ENCODE measurements at regions not wholly inside any gene's neighbourhood (a gene's known extent, or its start where the extent isn't known, plus 50 kb on each side); places are given as distances from the start of the nearest gene placed in this dataset.
A peak's percentile ranks its signal among the peaks of the same experiment; 100 is the strongest.

GRCh38 chr11:111444040-111444439 is 65.0 kb upstream of the POU2AF1 start:
- intact Hi-C loops (cut with DNase I, micrococcal nuclease), result loop anchor here in 1 of 2 experiments (10.0 kb wide), 1 partner anchor 989 kb away; no protein-coding TSS in a partner anchor

DNA sequence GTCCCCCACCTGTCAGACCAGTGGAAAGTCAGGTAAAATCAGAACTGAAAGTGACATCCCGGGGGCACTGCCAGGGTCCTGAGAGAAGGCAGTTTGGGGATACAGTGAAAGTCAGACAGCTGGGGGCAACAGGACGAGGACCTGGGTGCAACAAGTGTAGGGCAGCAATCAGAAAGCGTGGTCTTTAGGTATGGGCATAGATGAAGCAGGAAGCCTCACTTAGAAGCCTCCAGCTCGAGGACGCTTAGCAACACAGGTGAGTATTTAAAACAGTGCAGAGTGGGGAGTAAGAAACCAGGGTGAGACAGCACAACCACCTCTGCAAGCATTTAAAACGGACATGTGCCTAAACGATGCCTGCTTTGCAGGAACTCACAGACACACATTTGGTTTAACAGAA is 64.6 kb upstream of the POU2AF1 start:
- H3K4me1 Mint-ChIP-seq, result peaks cover 25% of the 10 kb centered on the region
- no peaks in the 10 kb centered on the region for H3K27me3 Mint-ChIP-seq
- intact Hi-C loops (cut with DNase I, micrococcal nuclease), result loop anchor here in 1 of 2 experiments (10.0 kb wide), 1 partner anchor 989 kb away; no protein-coding TSS in a partner anchor
- no peak overlapping the region for H3K4me3 Mint-ChIP-seq
- ATAC-seq (no peak), DNase-seq (no peak)
- ChIA-PET POLR2A (no interaction called here), CTCF (interaction anchor here (0.7 kb wide), 1 partner anchor 13 kb away, joined by 3 read pairs; no protein-coding TSS in a partner anchor)
- no peaks in the 10 kb centered on the region for H3K36me3 Mint-ChIP-seq (ENCODE audit: low read depth)
- H3K9me3 Mint-ChIP-seq (ENCODE audit: low read depth), result no peaks in the 10 kb centered on the region
- no peak overlapping the region for H3K27ac Mint-ChIP-seq

More at GRCh38 chr11:111444040-111444439, 65.0 kb upstream of the POU2AF1 start:
- CTCF ChIA-PET, result interaction anchor here (0.7 kb wide), 1 partner anchor 13 kb away, joined by 3 read pairs; no protein-coding TSS in a partner anchor
- DNase-seq, result no peak
- no peak overlapping the region for H3K27ac Mint-ChIP-seq
- H3K4me3 Mint-ChIP-seq, result no peak overlapping the region
- no peaks in the 10 kb centered on the region for H3K36me3 Mint-ChIP-seq (ENCODE audit: low read depth)
- H3K4me1 Mint-ChIP-seq, result peaks cover 25% of the 10 kb centered on the region
- no peak for ATAC-seq
- POLR2A ChIA-PET, result no interaction called here
- H3K27me3 Mint-ChIP-seq, result no peaks in the 10 kb centered on the region
- no peaks in the 10 kb centered on the region for H3K9me3 Mint-ChIP-seq (ENCODE audit: low read depth)

- Mint-ChIP-seq H3K4me1 (peaks cover 25% of the 10 kb centered on the region), H3K27me3 (no peaks in the 10 kb centered on the region), H3K36me3 (ENCODE audit: low read depth) (no peaks in the 10 kb centered on the region), H3K4me3 (no peak overlapping the region), H3K27ac (no peak overlapping the region), H3K9me3 (ENCODE audit: low read depth) (no peaks in the 10 kb centered on the region)
- intact Hi-C loops (cut with DNase I, micrococcal nuclease), result loop anchor here in 1 of 2 experiments (10.0 kb wide), 1 partner anchor 988 kb away; no protein-coding TSS in a partner anchor
- CTCF ChIA-PET, result interaction anchor here (1.0 kb wide), 1 partner anchor 19 kb away, joined by 3 read pairs; no protein-coding TSS in a partner anchor
- DNase-seq (no peak), ATAC-seq (no peak)
- POLR2A ChIA-PET, result no interaction called here
These were observed 64.0 kb upstream of the POU2AF1 start for GRCh38 chr11:111443032-111443431.

GRCh38 chr11:111441443-111441842 is 62.4 kb upstream of the POU2AF1 start:
- DNase-seq (peak; percentile 42), ATAC-seq (peak; percentile 28)
- H3K36me3 Mint-ChIP-seq (ENCODE audit: low read depth), result no peaks in the 10 kb centered on the region
- H3K4me1 Mint-ChIP-seq, result peaks cover 25% of the 10 kb centered on the region
- POLR2A ChIA-PET, result no interaction called here
- no peaks in the 10 kb centered on the region for H3K27me3 Mint-ChIP-seq
- H3K27ac Mint-ChIP-seq, result no peak overlapping the region
- H3K4me3 Mint-ChIP-seq, result no peak overlapping the region
- intact Hi-C loops (cut with DNase I, micrococcal nuclease), result loop anchor here in 1 of 2 experiments (10.0 kb wide), 1 partner anchor 987 kb away; no protein-coding TSS in a partner anchor
- H3K9me3 Mint-ChIP-seq (ENCODE audit: low read depth), result no peaks in the 10 kb centered on the region
- CTCF ChIA-PET, result interaction anchor here (2.5 kb wide), 1 partner anchor 12 kb away, joined by 18 read pairs; no protein-coding TSS in a partner anchor

- POLR2A ChIA-PET, result no interaction called here
- ATAC-seq (no peak), DNase-seq (no peak)
- H3K27ac Mint-ChIP-seq, result no peak overlapping the region
- CTCF ChIA-PET, result interaction anchor here (1.0 to 2.5 kb wide), 3 partner anchors 9 to 153 kb away, joined by 3 to 18 read pairs (median 4); no protein-coding TSS in a partner anchor
- H3K27me3 Mint-ChIP-seq, result no peaks in the 10 kb centered on the region
- H3K36me3 Mint-ChIP-seq (ENCODE audit: low read depth), result no peaks in the 10 kb centered on the region
- H3K4me1 Mint-ChIP-seq, result peaks cover 17% of the 10 kb centered on the region
- intact Hi-C loops (cut with DNase I, micrococcal nuclease), result loop anchor here in 1 of 2 experiments (10.0 kb wide), 1 partner anchor 986 kb away; no protein-coding TSS in a partner anchor
- no peaks in the 10 kb centered on the region for H3K9me3 Mint-ChIP-seq (ENCODE audit: low read depth)
- no peak overlapping the region for H3K4me3 Mint-ChIP-seq
These were observed 61.5 kb upstream of the POU2AF1 start for GRCh38 chr11:111440416-111441205.

DNA sequence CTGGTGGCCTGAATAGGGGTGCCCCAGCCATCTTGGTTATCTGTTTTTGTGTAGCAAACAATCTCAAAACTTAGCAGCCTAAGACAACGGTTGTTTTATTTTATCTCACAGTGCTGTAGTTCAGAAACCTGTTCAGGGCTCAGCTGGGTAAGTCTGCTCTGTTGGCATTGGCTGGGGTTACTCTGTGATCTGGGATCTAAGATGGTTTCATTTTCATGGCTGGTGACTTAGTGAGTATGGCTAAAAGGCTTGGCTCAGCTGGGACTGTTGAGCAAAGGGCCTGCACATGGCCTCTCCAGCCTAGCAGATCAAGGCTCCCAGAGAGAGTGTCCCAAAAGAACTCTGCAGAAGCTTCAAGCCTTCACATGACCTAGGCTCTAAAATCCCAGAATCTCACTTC is 60.8 kb upstream of the POU2AF1 start:
- ChIA-PET POLR2A (no interaction called here), CTCF (interaction anchor here (1.0 to 2.5 kb wide), 3 partner anchors 8 to 152 kb away, joined by 3 to 18 read pairs (median 4); no protein-coding TSS in a partner anchor)
- Mint-ChIP-seq H3K4me3 (no peak overlapping the region), H3K27me3 (no peaks in the 10 kb centered on the region), H3K4me1 (peaks cover 17% of the 10 kb centered on the region), H3K27ac (no peak overlapping the region), H3K36me3 (ENCODE audit: low read depth) (no peaks in the 10 kb centered on the region), H3K9me3 (ENCODE audit: low read depth) (no peaks in the 10 kb centered on the region)
- ATAC-seq, result no peak
- DNase-seq, result no peak
- intact Hi-C loops (cut with DNase I, micrococcal nuclease), result loop anchor here in 1 of 2 experiments (10.0 kb wide), 1 partner anchor 985 kb away; no protein-coding TSS in a partner anchor

DNA sequence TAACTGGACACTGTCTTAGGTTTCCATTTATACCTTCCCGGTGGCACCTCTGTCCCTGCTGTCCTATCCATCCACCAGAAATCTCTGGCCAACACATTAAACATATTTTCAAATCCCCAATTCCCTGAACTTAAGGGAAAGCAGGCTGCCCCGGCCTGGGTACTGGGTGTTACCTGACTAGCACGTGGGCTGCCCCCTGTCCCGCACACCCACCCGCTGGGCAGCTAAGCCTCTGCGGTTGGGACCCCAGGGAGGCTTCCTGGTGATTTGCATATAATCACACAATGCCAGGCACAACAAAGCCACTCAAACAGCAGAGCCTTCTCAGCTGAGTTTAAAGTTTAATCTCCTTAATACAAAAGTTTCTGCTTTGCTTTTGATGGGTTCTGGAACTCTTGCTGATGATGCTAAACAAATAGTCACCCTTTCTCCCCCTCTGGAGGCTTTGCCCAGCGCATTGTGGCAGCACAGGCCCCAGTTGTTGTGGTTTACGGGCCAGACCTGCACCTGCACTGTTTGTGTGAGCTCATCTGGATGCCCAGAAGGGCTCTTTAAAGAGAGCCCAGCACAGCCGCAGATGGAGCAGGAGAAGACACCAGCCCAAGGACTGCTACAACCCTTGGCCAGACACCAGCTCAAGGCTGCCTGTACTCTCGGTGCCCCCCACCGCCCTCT is 59.9 kb upstream of the POU2AF1 start:
- no peak overlapping the region for H3K27ac Mint-ChIP-seq
- no peak overlapping the region for H3K4me3 Mint-ChIP-seq
- peaks cover 17% of the 10 kb centered on the region for H3K4me1 Mint-ChIP-seq
- CTCF ChIA-PET, result interaction anchor here (0.6 to 2.5 kb wide), 5 partner anchors 10 to 151 kb away, joined by 3 to 14 read pairs (median 3); no protein-coding TSS in a partner anchor
- ATAC-seq (no peak), DNase-seq (no peak)
- no peaks in the 10 kb centered on the region for H3K27me3 Mint-ChIP-seq
- no peaks in the 10 kb centered on the region for H3K36me3 Mint-ChIP-seq (ENCODE audit: low read depth)
- POLR2A ChIA-PET, result interaction anchor here (0.7 kb wide), 1 partner anchor 105 kb away, joined by 3 read pairs; no protein-coding TSS in a partner anchor
- intact Hi-C loops (cut with DNase I, micrococcal nuclease), result no loop called here
- H3K9me3 Mint-ChIP-seq (ENCODE audit: low read depth), result no peaks in the 10 kb centered on the region

DNA sequence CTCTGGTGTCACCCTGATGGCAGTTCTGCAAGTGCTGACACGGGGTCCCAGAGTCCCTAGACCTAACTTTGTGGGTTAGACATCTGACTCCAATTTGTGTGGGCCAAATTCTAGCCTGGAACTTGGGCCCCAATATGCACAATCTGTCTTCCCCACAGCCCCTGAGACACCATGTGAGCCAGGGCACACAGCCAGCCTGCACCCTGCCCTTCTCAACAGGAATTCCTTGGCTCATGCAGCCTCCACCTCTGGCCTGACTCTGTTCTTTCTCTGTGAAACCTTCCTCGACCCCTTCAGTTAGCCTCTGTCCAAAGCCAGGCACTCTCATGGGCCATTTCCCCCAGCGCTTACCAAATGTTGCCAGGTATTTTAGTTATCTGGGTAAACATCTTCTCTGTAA is 59.1 kb upstream of the POU2AF1 start:
- DNase-seq (no peak), ATAC-seq (no peak)
- no peak overlapping the region for H3K4me3 Mint-ChIP-seq
- no peaks in the 10 kb centered on the region for H3K36me3 Mint-ChIP-seq (ENCODE audit: low read depth)
- intact Hi-C loops (cut with DNase I, micrococcal nuclease), result no loop called here
- H3K27ac Mint-ChIP-seq, result no peak overlapping the region
- H3K4me1 Mint-ChIP-seq, result peaks cover 17% of the 10 kb centered on the region
- CTCF ChIA-PET, result interaction anchor here (0.6 to 3.2 kb wide), 7 partner anchors 8 to 694 kb away, joined by 3 to 27 read pairs (median 4); no protein-coding TSS in a partner anchor
- no peaks in the 10 kb centered on the region for H3K9me3 Mint-ChIP-seq (ENCODE audit: low read depth)
- POLR2A ChIA-PET, result no interaction called here
- no peaks in the 10 kb centered on the region for H3K27me3 Mint-ChIP-seq

GRCh38 chr11:111435046-111435698 is 56.1 kb upstream of the POU2AF1 start:
- CTCF ChIA-PET, result interaction anchor here (0.9 to 3.2 kb wide), 3 partner anchors 8 to 18 kb away, joined by 3 to 27 read pairs (median 3); no protein-coding TSS in a partner anchor
- ATAC-seq, result no peak
- peaks cover 6% of the 10 kb centered on the region for H3K4me1 Mint-ChIP-seq
- POLR2A ChIA-PET, result no interaction called here
- intact Hi-C loops (cut with DNase I, micrococcal nuclease), result no loop called here
- H3K27ac Mint-ChIP-seq, result no peak overlapping the region
- no peak overlapping the region for H3K4me3 Mint-ChIP-seq
- DNase-seq, result no peak
- no peaks in the 10 kb centered on the region for H3K27me3 Mint-ChIP-seq
- H3K9me3 Mint-ChIP-seq (ENCODE audit: low read depth), result no peaks in the 10 kb centered on the region
- H3K36me3 Mint-ChIP-seq (ENCODE audit: low read depth), result no peaks in the 10 kb centered on the region

GRCh38 chr11:111429066-111429506 is 50.0 kb upstream of the POU2AF1 start:
- DNase-seq, result peak; percentile 86
- intact Hi-C loops (cut with DNase I, micrococcal nuclease), result loop anchor here (1.0 to 10.0 kb wide), 3 partner anchors 70 to 964 kb away; no protein-coding TSS in a partner anchor
- H3K27ac Mint-ChIP-seq, result no peak overlapping the region
- no peaks in the 10 kb centered on the region for H3K9me3 Mint-ChIP-seq (ENCODE audit: low read depth)
- ATAC-seq, result peak; percentile 88
- no peak overlapping the region for H3K4me3 Mint-ChIP-seq
- CTCF ChIA-PET, result interaction anchor here (0.6 to 17.2 kb wide), 28 partner anchors 9 to 1228 kb away, joined by 3 to 322 read pairs (median 6); partner anchors contain the start of gene PPP2R1B
- no peaks in the 10 kb centered on the region for H3K27me3 Mint-ChIP-seq
- POLR2A ChIA-PET, result no interaction called here
- no peaks in the 10 kb centered on the region for H3K4me1 Mint-ChIP-seq
- no peaks in the 10 kb centered on the region for H3K36me3 Mint-ChIP-seq (ENCODE audit: low read depth)

All from activated CD4-positive, alpha-beta T cell treated with anti-CD3 and anti-CD28 coated beads for 36 hours (primary cell).